Activated CD8-positive, alpha-beta T cell treated with anti-CD3 and anti-CD28 coated beads for 36 hours (primary cell): ENCODE measurements at regions not wholly inside any gene's neighbourhood (a gene's known extent, or its start where the extent isn't known, plus 50 kb on each side); places are given as distances from the start of the nearest gene placed in this dataset.

ENCODE experiments used
- ATAC-seq: fragments of 200-7000 bp; cut with Tn5 transposase; one replicate; pipeline ENCODE4 v1.10.0; 2021; ENCODE audit warnings: mild to moderate bottlenecking, moderate library complexity
- CTCF ChIA-PET: fragments of 350-600 bp; sonication (Branson Sonifier 250); formaldehyde crosslinking; loops from one replicate; lab custom pipeline; 2021; ENCODE audit warnings: antibody characterized with exemption; lab: Charles Lee
- POLR2A ChIA-PET: fragments of 350-600 bp; sonication (Branson Sonifier 250); formaldehyde crosslinking; loops from one replicate; lab custom pipeline; 2021; ENCODE audit warnings: antibody characterized with exemption; lab: Charles Lee
- DNase-seq: peaks from one replicate; pipeline ENCODE4 v3.0.0-alpha.2; 2020
- H3K27ac Mint-ChIP-seq: one replicate; pipeline ENCODE4 v1.8.0; 2021; ENCODE audit warnings: mild to moderate bottlenecking, mixed read lengths
- H3K27me3 Mint-ChIP-seq: one replicate; pipeline ENCODE4 v1.8.0; 2021; ENCODE audit warnings: mixed read lengths
- H3K36me3 Mint-ChIP-seq: one replicate; pipeline ENCODE4 v1.8.0; 2021; ENCODE audit warnings: low read depth, mixed read lengths
- H3K4me1 Mint-ChIP-seq: one replicate; pipeline ENCODE4 v1.8.0; 2021; ENCODE audit warnings: low read depth, mixed read lengths
- H3K4me3 Mint-ChIP-seq: one replicate; pipeline ENCODE4 v1.8.0; 2021; ENCODE audit warnings: mild to moderate bottlenecking, moderate library complexity, mixed read lengths
- H3K9me3 Mint-ChIP-seq: one replicate; pipeline ENCODE4 v1.8.0; 2021; ENCODE audit warnings: mixed read lengths
- intact Hi-C: fragments of 100-400 bp; cut with micrococcal nuclease; formaldehyde crosslinking; loops from one replicate; pipeline ENCODE4 v1.10.0; 2022
- TF ChIP-seq, protein P1 (sequence below): fragments of 200-600 bp; IDR thresholded peaks from one replicate; pipeline ENCODE4 v1.8.0; 2022; ENCODE audit warnings: antibody characterized with exemption, mild to moderate bottlenecking

GRCh38 chr6:141472162-141472928, 660.4 kb upstream of the GJE1 start:
- Mint-ChIP-seq H3K9me3 (no peaks in the 10 kb centered on the region), H3K36me3 (no peaks in the 10 kb centered on the region), H3K27ac (no peak overlapping the region), H3K4me3 (no peak overlapping the region), H3K27me3 (no peaks in the 10 kb centered on the region), H3K4me1 (peaks cover 9% of the 10 kb centered on the region)
- ChIA-PET CTCF (no interaction called here), POLR2A (interaction anchor here (0.6 kb wide), 1 partner anchor 24 kb away, joined by 3 read pairs; no protein-coding TSS in a partner anchor)
- no peak for DNase-seq
- TF ChIP-seq, protein P1, sequence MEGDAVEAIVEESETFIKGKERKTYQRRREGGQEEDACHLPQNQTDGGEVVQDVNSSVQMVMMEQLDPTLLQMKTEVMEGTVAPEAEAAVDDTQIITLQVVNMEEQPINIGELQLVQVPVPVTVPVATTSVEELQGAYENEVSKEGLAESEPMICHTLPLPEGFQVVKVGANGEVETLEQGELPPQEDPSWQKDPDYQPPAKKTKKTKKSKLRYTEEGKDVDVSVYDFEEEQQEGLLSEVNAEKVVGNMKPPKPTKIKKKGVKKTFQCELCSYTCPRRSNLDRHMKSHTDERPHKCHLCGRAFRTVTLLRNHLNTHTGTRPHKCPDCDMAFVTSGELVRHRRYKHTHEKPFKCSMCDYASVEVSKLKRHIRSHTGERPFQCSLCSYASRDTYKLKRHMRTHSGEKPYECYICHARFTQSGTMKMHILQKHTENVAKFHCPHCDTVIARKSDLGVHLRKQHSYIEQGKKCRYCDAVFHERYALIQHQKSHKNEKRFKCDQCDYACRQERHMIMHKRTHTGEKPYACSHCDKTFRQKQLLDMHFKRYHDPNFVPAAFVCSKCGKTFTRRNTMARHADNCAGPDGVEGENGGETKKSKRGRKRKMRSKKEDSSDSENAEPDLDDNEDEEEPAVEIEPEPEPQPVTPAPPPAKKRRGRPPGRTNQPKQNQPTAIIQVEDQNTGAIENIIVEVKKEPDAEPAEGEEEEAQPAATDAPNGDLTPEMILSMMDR, result no peak
- intact Hi-C loops, result no loop called here
- no peak for ATAC-seq

GRCh38 chr6:141470810-141471209, 661.9 kb upstream of the GJE1 start:
- no peak overlapping the region for H3K4me3 Mint-ChIP-seq
- peaks cover 9% of the 10 kb centered on the region for H3K4me1 Mint-ChIP-seq
- CTCF ChIA-PET, result interaction anchor here (0.7 kb wide), 1 partner anchor 12 kb away, joined by 3 read pairs; no protein-coding TSS in a partner anchor
- TF ChIP-seq, protein P1, result no peak
- intact Hi-C loops, result no loop called here
- no peaks in the 10 kb centered on the region for H3K27me3 Mint-ChIP-seq
- DNase-seq, result no peak
- POLR2A ChIA-PET, result no interaction called here
- H3K36me3 Mint-ChIP-seq, result no peaks in the 10 kb centered on the region
- no peak overlapping the region for H3K27ac Mint-ChIP-seq
- no peak for ATAC-seq
- H3K9me3 Mint-ChIP-seq, result no peaks in the 10 kb centered on the region

GRCh38 chr6:141467881-141468280, 664.8 kb upstream of the GJE1 start:
- intact Hi-C loops, result no loop called here
- H3K27ac Mint-ChIP-seq, result no peak overlapping the region
- H3K36me3 Mint-ChIP-seq, result no peaks in the 10 kb centered on the region
- DNase-seq (no peak), ATAC-seq (no peak)
- H3K9me3 Mint-ChIP-seq, result no peaks in the 10 kb centered on the region
- POLR2A ChIA-PET, result no interaction called here
- CTCF ChIA-PET, result interaction anchor here (1.2 kb wide), 1 partner anchor 11 kb away, joined by 3 read pairs; no protein-coding TSS in a partner anchor
- no peak overlapping the region for H3K4me3 Mint-ChIP-seq
- TF ChIP-seq, protein P1, result no peak
- no peaks in the 10 kb centered on the region for H3K27me3 Mint-ChIP-seq
- peaks cover 20% of the 10 kb centered on the region for H3K4me1 Mint-ChIP-seq

GRCh38 chr6:141467041-141467440, 665.7 kb upstream of the GJE1 start:
- intact Hi-C loops, result no loop called here
- Mint-ChIP-seq H3K9me3 (no peaks in the 10 kb centered on the region), H3K4me3 (no peak overlapping the region), H3K4me1 (peaks cover 20% of the 10 kb centered on the region), H3K27me3 (no peaks in the 10 kb centered on the region), H3K27ac (no peak overlapping the region), H3K36me3 (no peaks in the 10 kb centered on the region)
- ATAC-seq (no peak), DNase-seq (no peak)
- CTCF ChIA-PET, result interaction anchor here (0.8 to 1.2 kb wide), 2 partner anchors 11 to 390 kb away, joined by 3 to 4 read pairs; no protein-coding TSS in a partner anchor
- POLR2A ChIA-PET, result no interaction called here
- TF ChIP-seq, protein P1, result no peak

- Mint-ChIP-seq H3K27me3 (no peaks in the 10 kb centered on the region), H3K36me3 (no peaks in the 10 kb centered on the region), H3K27ac (no peak overlapping the region), H3K4me1 (peaks cover 14% of the 10 kb centered on the region), H3K4me3 (no peak overlapping the region), H3K9me3 (no peaks in the 10 kb centered on the region)
- CTCF ChIA-PET, result no interaction called here
- POLR2A ChIA-PET, result no interaction called here
- ATAC-seq (no peak), DNase-seq (no peak)
- intact Hi-C loops, result no loop called here
- TF ChIP-seq, protein P1, result no peak
Measured at GRCh38 chr6:141464896-141465295, 667.8 kb upstream of the GJE1 start.
